ENCODE measurements at regions not wholly inside any gene's neighbourhood (a gene's known extent, or its start where the extent isn't known, plus 50 kb on each side); places are given as distances from the start of the nearest gene placed in this dataset.

- no peak for DNase-seq
Measured at GRCh38 chr13:22336460-22336859, 665.6 kb downstream of the FGF9 start.

- DNase-seq = no peak
Measured at GRCh38 chr13:22357132-22357531, 686.3 kb downstream of the FGF9 start.

GRCh38 chr13:22369090-22369489 lies 698.2 kb downstream of the FGF9 start:
- no peak for DNase-seq

GRCh38 chr13:22369840-22370239 lies 699.0 kb downstream of the FGF9 start:
- DNase-seq = no peak

- DNase-seq = no peak
Measured at GRCh38 chr13:22372261-22372660, 701.4 kb downstream of the FGF9 start.

- peak; percentile 7 to 81 for DNase-seq
Measured at GRCh38 chr13:22375151-22375550, 704.3 kb downstream of the FGF9 start.

GRCh38 chr13:22387899-22388298 lies 717.0 kb downstream of the FGF9 start:
- DNase-seq = no peak

GRCh38 chr13:22399801-22400420 lies 729.0 kb downstream of the FGF9 start:
- DNase-seq = no peak

GRCh38 chr13:22402682-22403081 lies 731.8 kb downstream of the FGF9 start:
- no peak for DNase-seq

GRCh38 chr13:22403144-22403543 lies 732.3 kb downstream of the FGF9 start:
- no peak for DNase-seq

- DNase-seq = no peak
Measured at GRCh38 chr13:22405891-22406290, 735.0 kb downstream of the FGF9 start.

- no peak for DNase-seq
Measured at GRCh38 chr13:22412452-22412851, 741.6 kb downstream of the FGF9 start.

GRCh38 chr13:22422023-22422422 lies 751.1 kb downstream of the FGF9 start:
- no peak for DNase-seq

GRCh38 chr13:22422712-22423111 lies 751.8 kb downstream of the FGF9 start:
- DNase-seq = no peak

GRCh38 chr13:22423261-22423660 lies 752.4 kb downstream of the FGF9 start:
- no peak for DNase-seq

- DNase-seq = no peak
Measured at GRCh38 chr13:22425087-22425486, 754.2 kb downstream of the FGF9 start.

GRCh38 chr13:22427066-22427465 lies 753.7 kb upstream of the SGCG start:
- DNase-seq = no peak

GRCh38 chr13:22427783-22428182 lies 753.0 kb upstream of the SGCG start:
- DNase-seq = no peak

- DNase-seq = no peak
Measured at GRCh38 chr13:22428188-22428828, 752.5 kb upstream of the SGCG start.

GRCh38 chr13:22432690-22433089 lies 748.1 kb upstream of the SGCG start:
- no peak for DNase-seq

GRCh38 chr13:22447132-22447886 lies 733.5 kb upstream of the SGCG start:
- no peak for DNase-seq

GRCh38 chr13:22449251-22449650 lies 731.5 kb upstream of the SGCG start:
- DNase-seq = no peak

- DNase-seq = no peak
Measured at GRCh38 chr13:22451327-22451741, 729.4 kb upstream of the SGCG start.

GRCh38 chr13:22454586-22454985 lies 726.2 kb upstream of the SGCG start:
- DNase-seq = peak in 1 of 2 experiments; percentile 34

All from NCI-H524 (cell line).